Activated CD4-positive, alpha-beta T cell treated with anti-CD3 and anti-CD28 coated beads, Interleukin-2, amount 50 U/mL, for 48 hours (primary cell): ENCODE measurements at regions not wholly inside any gene's neighbourhood (a gene's known extent, or its start where the extent isn't known, plus 50 kb on each side); places are given as distances from the start of the nearest gene placed in this dataset.
"Not testable (repeated sequence)": the region's sequence is repeated elsewhere in the genome, so short reads cannot be mapped to it uniquely, and the experiment has no call there.

ENCODE experiments used
- DNase-seq, 2 experiments: peaks; one replicate each; pipeline ENCODE4 v3.0.0-alpha.2; 2020

GRCh38 chr6:150499882-150500312 lies 99.8 kb upstream of the PLEKHG1 start:
- DNase-seq = no peak

GRCh38 chr6:150500568-150500967 lies 99.1 kb upstream of the PLEKHG1 start:
- DNase-seq = not testable (repeated sequence)

- DNase-seq = no peak
These were observed 96.6 kb upstream of the PLEKHG1 start for GRCh38 chr6:150503041-150503440.

GRCh38 chr6:150503586-150504339 lies 95.9 kb upstream of the PLEKHG1 start:
- DNase-seq = no peak

GRCh38 chr6:150507361-150507760 lies 92.3 kb upstream of the PLEKHG1 start:
- not testable (repeated sequence) for DNase-seq

GRCh38 chr6:150510576-150510975 lies 89.1 kb upstream of the PLEKHG1 start:
- DNase-seq = no peak

GRCh38 chr6:150511313-150511712 lies 88.4 kb upstream of the PLEKHG1 start:
- no peak for DNase-seq

- no peak for DNase-seq
These were observed 84.8 kb upstream of the PLEKHG1 start for GRCh38 chr6:150514806-150515380.

GRCh38 chr6:150516199-150516598 lies 83.5 kb upstream of the PLEKHG1 start:
- DNase-seq = no peak

GRCh38 chr6:150517175-150517574 lies 82.5 kb upstream of the PLEKHG1 start:
- DNase-seq = no peak

- DNase-seq = no peak
These were observed 78.2 kb upstream of the PLEKHG1 start for GRCh38 chr6:150521482-150521881.

GRCh38 chr6:150523216-150523615 lies 76.5 kb upstream of the PLEKHG1 start:
- DNase-seq = not testable (repeated sequence)

GRCh38 chr6:150525300-150525699 lies 74.4 kb upstream of the PLEKHG1 start:
- DNase-seq = no peak

GRCh38 chr6:150527100-150527499 lies 72.6 kb upstream of the PLEKHG1 start:
- DNase-seq = no peak

GRCh38 chr6:150528648-150529285 lies 70.9 kb upstream of the PLEKHG1 start:
- DNase-seq = no peak

GRCh38 chr6:150529646-150530045 lies 70.0 kb upstream of the PLEKHG1 start:
- DNase-seq = no peak

- no peak for DNase-seq
These were observed 67.7 kb upstream of the PLEKHG1 start for GRCh38 chr6:150531957-150532356.

GRCh38 chr6:150534553-150534952 lies 65.1 kb upstream of the PLEKHG1 start:
- no peak for DNase-seq

- no peak for DNase-seq
These were observed 64.4 kb upstream of the PLEKHG1 start for GRCh38 chr6:150535151-150535804.

GRCh38 chr6:150535818-150536220 lies 63.9 kb upstream of the PLEKHG1 start:
- no peak for DNase-seq

- DNase-seq = no peak
These were observed 62.9 kb upstream of the PLEKHG1 start for GRCh38 chr6:150536835-150537234.

- DNase-seq = no peak
These were observed 62.2 kb upstream of the PLEKHG1 start for GRCh38 chr6:150537491-150537890.

GRCh38 chr6:150537893-150538292 lies 61.8 kb upstream of the PLEKHG1 start:
- no peak for DNase-seq

- DNase-seq = no peak
These were observed 60.6 kb upstream of the PLEKHG1 start for GRCh38 chr6:150539111-150539510.
